ENCODE measurements at regions not wholly inside any gene's neighbourhood (a gene's known extent, or its start where the extent isn't known, plus 50 kb on each side); places are given as distances from the start of the nearest gene placed in this dataset.

- Histone ChIP-seq H3K4me2 (ENCODE audit: low read length) (no peak overlapping the region), H3K4me3 (ENCODE audit: low read length) (no peak overlapping the region), H3K9me2 (ENCODE audit: insufficient read depth, low read length) (no peaks in the 10 kb centered on the region), H3K36me3 (ENCODE audit: insufficient read depth, low read length) (no peaks in the 10 kb centered on the region), H3K9me3 (ENCODE audit: low read length) (no peaks in the 10 kb centered on the region), H3K79me2 (replicated peaks; ENCODE audit: insufficient read depth, low read length) (no peaks in the 10 kb centered on the region), H3K27me3 (ENCODE audit: insufficient read depth, low read depth, low read length) (no peaks in the 10 kb centered on the region), H3K27ac (ENCODE audit: low read length) (no peak overlapping the region), H4K20me1 (ENCODE audit: insufficient read depth) (no peaks in the 10 kb centered on the region), H3K9ac (ENCODE audit: low read length) (no peak overlapping the region), H3F3A (ENCODE audit: insufficient read depth, low read length, poor library complexity, severe bottlenecking) (no peaks in the 10 kb centered on the region), H2AFZ (ENCODE audit: low read depth, low read length) (no peak overlapping the region)
- TF ChIP-seq REST (IDR thresholded peaks at IDR 0.05; ENCODE audit: borderline replicate concordance) (no peak), EP300 (conservative IDR thresholded peaks at IDR 0.05; ENCODE audit: poor library complexity, severe bottlenecking) (no peak), MXI1 (conservative IDR thresholded peaks at IDR 0.05; ENCODE audit: poor library complexity, severe bottlenecking) (no peak), RAD21 (conservative IDR thresholded peaks at IDR 0.05) (no peak), POLR2AphosphoS5 (IDR thresholded peaks at IDR 0.05) (no peak), TAF1 (IDR thresholded peaks at IDR 0.05; ENCODE audit: low read depth) (no peak), SMC3 (conservative IDR thresholded peaks at IDR 0.05; ENCODE audit: poor library complexity) (no peak), EZH2 (IDR thresholded peaks at IDR 0.05; ENCODE audit: borderline replicate concordance, insufficient read depth, low read length, poor library complexity, severe bottlenecking) (no peak)
- TF ChIP-seq, protein P1, sequence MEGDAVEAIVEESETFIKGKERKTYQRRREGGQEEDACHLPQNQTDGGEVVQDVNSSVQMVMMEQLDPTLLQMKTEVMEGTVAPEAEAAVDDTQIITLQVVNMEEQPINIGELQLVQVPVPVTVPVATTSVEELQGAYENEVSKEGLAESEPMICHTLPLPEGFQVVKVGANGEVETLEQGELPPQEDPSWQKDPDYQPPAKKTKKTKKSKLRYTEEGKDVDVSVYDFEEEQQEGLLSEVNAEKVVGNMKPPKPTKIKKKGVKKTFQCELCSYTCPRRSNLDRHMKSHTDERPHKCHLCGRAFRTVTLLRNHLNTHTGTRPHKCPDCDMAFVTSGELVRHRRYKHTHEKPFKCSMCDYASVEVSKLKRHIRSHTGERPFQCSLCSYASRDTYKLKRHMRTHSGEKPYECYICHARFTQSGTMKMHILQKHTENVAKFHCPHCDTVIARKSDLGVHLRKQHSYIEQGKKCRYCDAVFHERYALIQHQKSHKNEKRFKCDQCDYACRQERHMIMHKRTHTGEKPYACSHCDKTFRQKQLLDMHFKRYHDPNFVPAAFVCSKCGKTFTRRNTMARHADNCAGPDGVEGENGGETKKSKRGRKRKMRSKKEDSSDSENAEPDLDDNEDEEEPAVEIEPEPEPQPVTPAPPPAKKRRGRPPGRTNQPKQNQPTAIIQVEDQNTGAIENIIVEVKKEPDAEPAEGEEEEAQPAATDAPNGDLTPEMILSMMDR (IDR thresholded peaks at IDR 0.05; ENCODE audit: poor library complexity, severe bottlenecking) = no peak
These were observed 527.0 kb upstream of the MGMT start for GRCh38 chr10:128940081-128940480.

- H3K4me2 ChIP-seq (ENCODE audit: low read length) = no peak overlapping the region
- TF ChIP-seq MXI1 (conservative IDR thresholded peaks at IDR 0.05; ENCODE audit: poor library complexity, severe bottlenecking) = no peak
- no peak for TF ChIP-seq SMC3 (conservative IDR thresholded peaks at IDR 0.05; ENCODE audit: poor library complexity)
- no peak for TF ChIP-seq RAD21 (conservative IDR thresholded peaks at IDR 0.05)
- H3F3A ChIP-seq (ENCODE audit: insufficient read depth, low read length, poor library complexity, severe bottlenecking) = no peaks in the 10 kb centered on the region
- no peaks in the 10 kb centered on the region for H4K20me1 ChIP-seq (ENCODE audit: insufficient read depth)
- H3K4me3 ChIP-seq (ENCODE audit: low read length) = no peak overlapping the region
- no peak overlapping the region for H3K9ac ChIP-seq (ENCODE audit: low read length)
- H3K27ac ChIP-seq (ENCODE audit: low read length) = no peak overlapping the region
- no peaks in the 10 kb centered on the region for H3K9me2 ChIP-seq (ENCODE audit: insufficient read depth, low read length)
- H3K27me3 ChIP-seq (ENCODE audit: insufficient read depth, low read depth, low read length) = no peaks in the 10 kb centered on the region
- H3K36me3 ChIP-seq (ENCODE audit: insufficient read depth, low read length) = no peaks in the 10 kb centered on the region
- no peaks in the 10 kb centered on the region for H3K79me2 ChIP-seq (replicated peaks; ENCODE audit: insufficient read depth, low read length)
- no peak overlapping the region for H2AFZ ChIP-seq (ENCODE audit: low read depth, low read length)
- H3K9me3 ChIP-seq (ENCODE audit: low read length) = no peaks in the 10 kb centered on the region
These were observed 523.9 kb upstream of the MGMT start for GRCh38 chr10:128943111-128943510.

- Histone ChIP-seq H3K36me3 (ENCODE audit: insufficient read depth, low read length) (no peaks in the 10 kb centered on the region), H3K9me3 (ENCODE audit: low read length) (no peaks in the 10 kb centered on the region), H3F3A (ENCODE audit: insufficient read depth, low read length, poor library complexity, severe bottlenecking) (no peaks in the 10 kb centered on the region), H3K79me2 (replicated peaks; ENCODE audit: insufficient read depth, low read length) (no peaks in the 10 kb centered on the region), H3K4me3 (ENCODE audit: low read length) (no peak overlapping the region), H3K9me2 (ENCODE audit: insufficient read depth, low read length) (no peaks in the 10 kb centered on the region), H2AFZ (ENCODE audit: low read depth, low read length) (no peak overlapping the region), H3K27ac (ENCODE audit: low read length) (no peak overlapping the region), H3K4me2 (ENCODE audit: low read length) (no peak overlapping the region), H4K20me1 (ENCODE audit: insufficient read depth) (no peaks in the 10 kb centered on the region), H3K9ac (ENCODE audit: low read length) (no peak overlapping the region), H3K27me3 (ENCODE audit: insufficient read depth, low read depth, low read length) (no peaks in the 10 kb centered on the region)
- TF ChIP-seq MXI1 (conservative IDR thresholded peaks at IDR 0.05; ENCODE audit: poor library complexity, severe bottlenecking) (no peak), POLR2AphosphoS5 (IDR thresholded peaks at IDR 0.05) (no peak), TAF1 (IDR thresholded peaks at IDR 0.05; ENCODE audit: low read depth) (no peak), SMC3 (conservative IDR thresholded peaks at IDR 0.05; ENCODE audit: poor library complexity) (no peak), REST (IDR thresholded peaks at IDR 0.05; ENCODE audit: borderline replicate concordance) (no peak), EP300 (conservative IDR thresholded peaks at IDR 0.05; ENCODE audit: poor library complexity, severe bottlenecking) (no peak), RAD21 (conservative IDR thresholded peaks at IDR 0.05) (no peak), EZH2 (IDR thresholded peaks at IDR 0.05; ENCODE audit: borderline replicate concordance, insufficient read depth, low read length, poor library complexity, severe bottlenecking) (no peak)
- TF ChIP-seq, protein P1 (IDR thresholded peaks at IDR 0.05; ENCODE audit: poor library complexity, severe bottlenecking) = no peak
These were observed 521.6 kb upstream of the MGMT start for GRCh38 chr10:128945398-128945797.
